ENCODE measurements at regions not wholly inside any gene's neighbourhood (a gene's known extent, or its start where the extent isn't known, plus 50 kb on each side); places are given as distances from the start of the nearest gene placed in this dataset.
"Not testable (repeated sequence)": the region's sequence is repeated elsewhere in the genome, so short reads cannot be mapped to it uniquely, and the experiment has no call there.

GRCh38 chr3:16076564-16076963 lies 97.9 kb upstream of the GALNT15 start:
- intact Hi-C loops (cut with micrococcal nuclease) (no loop called here), dilution Hi-C loops (cut with MboI; ENCODE audit: extremely low pct_ligation_motif_present, low sequenced_read_pairs) (no loop called here)
- peaks cover 6% of the 10 kb centered on the region for H3K9me3 ChIP-seq (replicated peaks; ENCODE audit: control insufficient read depth, insufficient read depth, low read length)
- H3K4me1 ChIP-seq (ENCODE audit: control insufficient read depth, extremely low read depth, insufficient read depth, low read length), result peaks cover 35% of the 10 kb centered on the region
- H3K4me3 ChIP-seq (replicated peaks in 1 of 3; ENCODE audit: insufficient read depth in 1 of 3, low read depth in 1 of 3, low read length in 3 of 3), result no peak overlapping the region
- BruUV-seq (replicated peaks), result no TSS peak
- TF ChIP-seq CTCF (IDR thresholded peaks at IDR 0.05; ENCODE audit: extremely low read depth in 1 of 2, insufficient read depth in 1 of 2, low read depth in 1 of 2, low read length in 2 of 2) (no peak), GATA2 (IDR thresholded peaks at IDR 0.05; ENCODE audit: insufficient read depth, insufficient read length, low read depth, low read length) (no peak), MYC (IDR thresholded peaks at IDR 0.05; ENCODE audit: low read depth, low read length) (no peak), FOS (IDR thresholded peaks at IDR 0.05; ENCODE audit: borderline replicate concordance, insufficient read depth, low read length) (no peak), POLR2A (IDR thresholded peaks at IDR 0.05; ENCODE audit: low read depth, low read length) (no peak), EZH2 (IDR thresholded peaks at IDR 0.05; ENCODE audit: borderline replicate concordance, low read depth, low read length, severe bottlenecking) (no peak), POLR2AphosphoS5 (IDR thresholded peaks at IDR 0.05; ENCODE audit: insufficient read depth, low read depth, low read length) (no peak), JUN (IDR thresholded peaks at IDR 0.05; ENCODE audit: borderline replicate concordance, insufficient read depth, insufficient read length, low read depth) (no peak), MAX (IDR thresholded peaks at IDR 0.05; ENCODE audit: insufficient read depth, insufficient read length) (no peak)
- no peaks in the 10 kb centered on the region for H3K36me3 ChIP-seq (ENCODE audit: control insufficient read depth in 2 of 2, extremely low read depth in 1 of 2, insufficient read depth in 2 of 2, low read length in 2 of 2)
- H3K9ac ChIP-seq (replicated peaks; ENCODE audit: extremely low read depth, insufficient read depth, low read length), result no peak overlapping the region
- no peaks in the 10 kb centered on the region for H3K79me2 ChIP-seq (ENCODE audit: control insufficient read depth, insufficient read depth, low read length)
- H3K27ac ChIP-seq (ENCODE audit: insufficient read depth, low read depth, low read length), result no peak overlapping the region
- H3K9me1 ChIP-seq (replicated peaks; ENCODE audit: control insufficient read depth, extremely low read depth, insufficient read depth, low read length), result no peaks in the 10 kb centered on the region
- ChIA-PET POLR2A (no interaction called here), CTCF (interaction anchor here (1.6 kb wide), 1 partner anchor 102 kb away, joined by 3 read pairs; no protein-coding TSS in a partner anchor)
- H2AFZ ChIP-seq (ENCODE audit: low read depth, low read length), result no peak overlapping the region
- no peaks in the 10 kb centered on the region for H4K20me1 ChIP-seq (replicated peaks; ENCODE audit: control insufficient read depth, extremely low read depth, insufficient read depth, low read length)
- no peaks in the 10 kb centered on the region for H3K27me3 ChIP-seq (ENCODE audit: control insufficient read depth in 2 of 2, insufficient read depth in 2 of 2, low read length in 2 of 2)
- no peak for FAIRE-seq
- no peak for DNase-seq (ENCODE audit: low read depth, low spot score)
- H3K4me2 ChIP-seq (ENCODE audit: insufficient read depth, low read length), result no peak overlapping the region

GRCh38 chr3:16077146-16077545 lies 97.3 kb upstream of the GALNT15 start:
- H2AFZ ChIP-seq (ENCODE audit: low read depth, low read length); BruUV-seq (replicated peaks); H3K79me2 ChIP-seq (ENCODE audit: control insufficient read depth, insufficient read depth, low read length); H4K20me1 ChIP-seq (replicated peaks; ENCODE audit: control insufficient read depth, extremely low read depth, insufficient read depth, low read length); DNase-seq (ENCODE audit: low read depth, low spot score); H3K9ac ChIP-seq (replicated peaks; ENCODE audit: extremely low read depth, insufficient read depth, low read length); intact Hi-C loops (cut with micrococcal nuclease); H3K27me3 ChIP-seq (ENCODE audit: control insufficient read depth in 2 of 2, insufficient read depth in 2 of 2, low read length in 2 of 2); dilution Hi-C loops (cut with MboI; ENCODE audit: extremely low pct_ligation_motif_present, low sequenced_read_pairs); H3K9me1 ChIP-seq (replicated peaks; ENCODE audit: control insufficient read depth, extremely low read depth, insufficient read depth, low read length); H3K27ac ChIP-seq (ENCODE audit: insufficient read depth, low read depth, low read length); POLR2A ChIA-PET; H3K4me2 ChIP-seq (ENCODE audit: insufficient read depth, low read length); H3K9me3 ChIP-seq (replicated peaks; ENCODE audit: control insufficient read depth, insufficient read depth, low read length); H3K4me3 ChIP-seq (replicated peaks in 1 of 3; ENCODE audit: insufficient read depth in 1 of 3, low read depth in 1 of 3, low read length in 3 of 3); H3K36me3 ChIP-seq (ENCODE audit: control insufficient read depth in 2 of 2, extremely low read depth in 1 of 2, insufficient read depth in 2 of 2, low read length in 2 of 2); FAIRE-seq: not testable (repeated sequence)
- CTCF ChIA-PET, result interaction anchor here (1.6 kb wide), 1 partner anchor 101 kb away, joined by 3 read pairs; no protein-coding TSS in a partner anchor
- H3K4me1 ChIP-seq (ENCODE audit: control insufficient read depth, extremely low read depth, insufficient read depth, low read length), result peaks cover 34% of the 10 kb centered on the region

- CTCF ChIA-PET, result interaction anchor here (0.8 to 1.6 kb wide), 2 partner anchors 27 to 101 kb away, joined by 3 read pairs; no protein-coding TSS in a partner anchor
- FAIRE-seq; H3K27ac ChIP-seq (ENCODE audit: insufficient read depth, low read depth, low read length); H3K27me3 ChIP-seq (ENCODE audit: control insufficient read depth in 2 of 2, insufficient read depth in 2 of 2, low read length in 2 of 2); H3K9me3 ChIP-seq (replicated peaks; ENCODE audit: control insufficient read depth, insufficient read depth, low read length); DNase-seq (ENCODE audit: low read depth, low spot score); H4K20me1 ChIP-seq (replicated peaks; ENCODE audit: control insufficient read depth, extremely low read depth, insufficient read depth, low read length); H3K4me3 ChIP-seq (replicated peaks in 1 of 3; ENCODE audit: insufficient read depth in 1 of 3, low read depth in 1 of 3, low read length in 3 of 3); H3K4me2 ChIP-seq (ENCODE audit: insufficient read depth, low read length); H3K36me3 ChIP-seq (ENCODE audit: control insufficient read depth in 2 of 2, extremely low read depth in 1 of 2, insufficient read depth in 2 of 2, low read length in 2 of 2); H3K9ac ChIP-seq (replicated peaks; ENCODE audit: extremely low read depth, insufficient read depth, low read length); BruUV-seq (replicated peaks); intact Hi-C loops (cut with micrococcal nuclease); H3K9me1 ChIP-seq (replicated peaks; ENCODE audit: control insufficient read depth, extremely low read depth, insufficient read depth, low read length); POLR2A ChIA-PET; H3K79me2 ChIP-seq (ENCODE audit: control insufficient read depth, insufficient read depth, low read length); H2AFZ ChIP-seq (ENCODE audit: low read depth, low read length); dilution Hi-C loops (cut with MboI; ENCODE audit: extremely low pct_ligation_motif_present, low sequenced_read_pairs): not testable (repeated sequence)
- peaks cover 28% of the 10 kb centered on the region for H3K4me1 ChIP-seq (ENCODE audit: control insufficient read depth, extremely low read depth, insufficient read depth, low read length)
Measured at GRCh38 chr3:16077681-16078080, 96.8 kb upstream of the GALNT15 start.

All from endothelial cell of umbilical vein (primary cell).